ENCODE measurements at regions not wholly inside any gene's neighbourhood (a gene's known extent, or its start where the extent isn't known, plus 50 kb on each side); places are given as distances from the start of the nearest gene placed in this dataset.

DNA sequence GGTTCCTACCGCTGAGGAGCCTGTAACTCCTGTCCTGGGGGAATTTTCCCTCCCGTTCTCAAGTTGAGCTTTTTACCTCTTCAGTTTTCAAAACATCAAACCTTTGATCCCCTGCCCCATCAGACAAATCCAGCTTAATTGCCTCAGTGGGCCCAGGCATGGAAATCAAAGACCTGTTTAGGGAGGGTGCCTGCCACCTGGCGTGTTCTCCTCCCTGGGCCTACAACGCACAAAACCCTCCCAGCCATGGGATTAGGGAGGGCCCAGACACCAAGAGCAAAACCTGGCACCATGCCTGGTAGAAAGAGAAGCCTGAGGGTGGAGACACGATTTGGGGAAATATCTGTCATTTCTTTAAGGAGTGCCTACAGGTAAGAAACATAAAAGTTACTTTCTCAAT, 672.9 kb downstream of the BCL11B start:
- no peak for TF ChIP-seq EZH2phosphoT487 (IDR thresholded peaks at IDR 0.05; ENCODE audit: insufficient read depth, low read depth)
- TF ChIP-seq EZH2 (IDR thresholded peaks at IDR 0.05; ENCODE audit: insufficient read depth, poor library complexity, severe bottlenecking) = no peak
- no peak for DNase-seq
- H3K27me3 ChIP-seq (replicated peaks; ENCODE audit: insufficient read depth) = no peaks in the 10 kb centered on the region
- H4K20me1 ChIP-seq (ENCODE audit: insufficient read depth) = no peaks in the 10 kb centered on the region
- no peak overlapping the region for H3K4me2 ChIP-seq (ENCODE audit: unreplicated experiment)
- H3K9me2 ChIP-seq (ENCODE audit: insufficient read depth) = no peaks in the 10 kb centered on the region
- H3K27ac ChIP-seq = no peak overlapping the region
- H3K4me1 ChIP-seq (ENCODE audit: insufficient read depth) = no peaks in the 10 kb centered on the region
- no peak overlapping the region for H2AFZ ChIP-seq
- H3K9me3 ChIP-seq (ENCODE audit: low read depth) = no peaks in the 10 kb centered on the region
- 17 to 22% methylated on average over 5 of the region's 5 CpGs for WGBS, 2 experiments (ENCODE audit: low coverage in 1 of 2, low lambda C conversion rate in 2 of 2, missing lambda C conversion rate in 2 of 2)
- no peak overlapping the region for H3K4me3 ChIP-seq
- H3K36me3 ChIP-seq (ENCODE audit: low read depth) = no peaks in the 10 kb centered on the region
- no peak overlapping the region for H3K9ac ChIP-seq
- no peaks in the 10 kb centered on the region for H3K79me2 ChIP-seq (ENCODE audit: insufficient read depth)
- in situ Hi-C loops (cut with MboI) = no loop called here
- no peaks in the 10 kb centered on the region for H3F3A ChIP-seq (ENCODE audit: insufficient read depth)

DNA sequence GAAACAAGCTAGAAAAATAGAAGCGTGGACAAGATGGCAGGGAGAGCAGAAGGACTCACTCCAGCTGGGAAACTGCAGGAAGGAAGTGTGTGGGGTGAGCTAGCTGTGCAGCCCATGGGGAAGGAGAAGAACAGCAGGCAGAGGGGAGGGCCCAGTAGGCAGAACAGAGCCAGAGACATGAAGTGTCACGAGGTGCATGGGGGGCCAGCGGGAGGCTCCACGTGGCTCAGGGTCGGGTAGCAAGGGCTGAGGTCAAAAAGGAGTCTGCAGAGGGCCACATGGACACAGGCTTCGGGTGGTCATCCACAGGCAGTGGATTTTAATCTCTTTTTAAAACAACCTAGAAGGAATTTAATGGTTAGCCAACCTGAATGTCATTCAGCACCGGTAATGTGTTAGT, 669.0 kb downstream of the BCL11B start:
- Histone ChIP-seq H3K79me2 (ENCODE audit: insufficient read depth) (no peaks in the 10 kb centered on the region), H3K4me2 (ENCODE audit: unreplicated experiment) (no peak overlapping the region), H3K9ac (no peak overlapping the region), H3K27me3 (replicated peaks; ENCODE audit: insufficient read depth) (no peaks in the 10 kb centered on the region), H4K20me1 (ENCODE audit: insufficient read depth) (no peaks in the 10 kb centered on the region), H3K36me3 (ENCODE audit: low read depth) (no peaks in the 10 kb centered on the region), H3K4me3 (no peak overlapping the region), H3K4me1 (ENCODE audit: insufficient read depth) (no peaks in the 10 kb centered on the region), H3K27ac (no peak overlapping the region), H2AFZ (no peak overlapping the region), H3F3A (ENCODE audit: insufficient read depth) (no peaks in the 10 kb centered on the region), H3K9me2 (ENCODE audit: insufficient read depth) (no peaks in the 10 kb centered on the region), H3K9me3 (ENCODE audit: low read depth) (no peaks in the 10 kb centered on the region)
- in situ Hi-C loops (cut with MboI) = no loop called here
- no peak for DNase-seq
- 19 to 25% methylated on average over 7 of the region's 7 CpGs for WGBS, 2 experiments (ENCODE audit: low coverage in 1 of 2, low lambda C conversion rate in 2 of 2, missing lambda C conversion rate in 2 of 2)
- TF ChIP-seq EZH2 (IDR thresholded peaks at IDR 0.05; ENCODE audit: insufficient read depth, poor library complexity, severe bottlenecking) (no peak), EZH2phosphoT487 (IDR thresholded peaks at IDR 0.05; ENCODE audit: insufficient read depth, low read depth) (no peak)

DNA sequence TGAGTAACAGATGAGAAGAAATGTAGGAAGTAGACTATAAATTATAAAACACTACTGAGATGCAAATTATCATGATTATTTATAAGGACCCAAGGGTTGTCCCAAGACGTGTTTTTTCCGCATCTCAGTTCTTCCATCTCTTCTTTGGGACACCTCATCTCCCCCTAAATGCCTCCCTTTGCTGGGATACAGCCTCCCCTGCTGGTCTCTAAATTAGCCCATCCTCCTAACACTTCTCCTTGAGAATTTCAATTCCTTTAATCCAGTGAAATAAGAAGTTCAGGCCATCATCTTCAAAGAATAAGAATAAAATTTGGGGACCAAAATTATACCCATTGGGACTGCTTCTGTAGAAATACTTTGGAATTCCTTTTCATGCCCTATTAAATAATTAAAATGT, 667.0 kb downstream of the BCL11B start:
- no peaks in the 10 kb centered on the region for H3F3A ChIP-seq (ENCODE audit: insufficient read depth)
- no peak for TF ChIP-seq EZH2phosphoT487 (IDR thresholded peaks at IDR 0.05; ENCODE audit: insufficient read depth, low read depth)
- no peak for TF ChIP-seq EZH2 (IDR thresholded peaks at IDR 0.05; ENCODE audit: insufficient read depth, poor library complexity, severe bottlenecking)
- no peak overlapping the region for H3K27ac ChIP-seq
- no peaks in the 10 kb centered on the region for H3K27me3 ChIP-seq (replicated peaks; ENCODE audit: insufficient read depth)
- H3K9me2 ChIP-seq (ENCODE audit: insufficient read depth) = no peaks in the 10 kb centered on the region
- DNase-seq = no peak
- no peaks in the 10 kb centered on the region for H3K4me1 ChIP-seq (ENCODE audit: insufficient read depth)
- in situ Hi-C loops (cut with MboI) = no loop called here
- no peaks in the 10 kb centered on the region for H3K36me3 ChIP-seq (ENCODE audit: low read depth)
- no peak overlapping the region for H3K9ac ChIP-seq
- H2AFZ ChIP-seq = no peak overlapping the region
- H3K4me3 ChIP-seq = no peak overlapping the region
- no peaks in the 10 kb centered on the region for H3K79me2 ChIP-seq (ENCODE audit: insufficient read depth)
- 31 to 46% methylated on average over 2 of the region's 2 CpGs for WGBS, 2 experiments (ENCODE audit: low coverage in 1 of 2, low lambda C conversion rate in 2 of 2, missing lambda C conversion rate in 2 of 2)
- H4K20me1 ChIP-seq (ENCODE audit: insufficient read depth) = no peaks in the 10 kb centered on the region
- no peak overlapping the region for H3K4me2 ChIP-seq (ENCODE audit: unreplicated experiment)
- no peaks in the 10 kb centered on the region for H3K9me3 ChIP-seq (ENCODE audit: low read depth)

DNA sequence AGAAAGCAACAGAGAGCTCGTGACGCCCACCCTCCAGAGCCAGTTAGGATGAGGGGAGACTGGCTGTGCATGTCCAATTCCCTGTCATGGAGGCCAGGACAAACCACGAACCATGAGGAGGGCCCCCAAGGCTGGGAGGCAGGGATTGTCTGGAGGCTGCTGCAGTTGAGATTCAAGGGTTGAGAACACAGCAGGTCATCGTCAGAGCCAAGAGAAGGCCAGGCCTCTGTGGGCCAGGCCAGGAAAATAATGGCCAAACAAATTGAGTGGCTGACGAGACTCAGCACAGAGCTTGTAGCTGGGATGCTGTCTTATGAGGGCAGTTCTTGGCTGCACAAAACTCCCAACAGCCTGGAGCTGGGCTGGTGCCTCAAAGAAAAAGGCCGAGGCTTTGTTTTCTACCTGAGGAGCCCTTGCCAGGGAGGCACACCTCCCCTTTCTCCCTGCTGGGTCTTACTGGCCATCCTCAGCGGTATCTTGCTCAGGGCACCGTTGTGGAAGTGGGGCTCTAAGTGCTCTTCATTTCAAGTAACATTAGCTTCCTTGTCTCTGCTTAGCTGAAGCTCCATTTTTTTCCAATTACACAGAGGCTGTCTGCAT, 665.9 kb downstream of the BCL11B start:
- in situ Hi-C loops (cut with MboI) = no loop called here

DNA sequence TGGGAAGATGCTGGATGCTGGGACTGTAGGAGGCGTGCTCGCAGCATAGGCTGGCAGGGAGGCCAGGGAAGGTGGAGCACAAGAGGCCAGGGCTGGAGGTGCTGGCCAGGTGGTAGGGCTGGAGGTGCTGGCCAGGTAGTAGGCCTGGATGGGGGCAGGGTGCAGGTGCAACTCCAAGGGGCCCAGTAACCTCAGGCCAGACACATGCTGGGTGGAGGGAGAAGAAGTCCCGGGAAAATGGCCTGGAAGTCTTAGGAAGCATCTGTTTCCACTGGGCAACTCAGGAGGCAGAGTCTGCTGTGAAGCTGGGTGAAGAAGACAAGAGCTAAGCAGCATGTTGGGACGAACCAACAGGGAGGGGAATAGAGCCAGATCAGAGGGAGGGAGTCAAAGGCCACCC, 665.2 kb downstream of the BCL11B start:
- DNase-seq = no peak
- Histone ChIP-seq H3K4me2 (ENCODE audit: unreplicated experiment) (no peak overlapping the region), H3K9me3 (ENCODE audit: low read depth) (no peaks in the 10 kb centered on the region), H2AFZ (no peak overlapping the region), H3K36me3 (ENCODE audit: low read depth) (no peaks in the 10 kb centered on the region), H3K9me2 (ENCODE audit: insufficient read depth) (no peaks in the 10 kb centered on the region), H3K27me3 (replicated peaks; ENCODE audit: insufficient read depth) (no peaks in the 10 kb centered on the region), H3K4me3 (no peak overlapping the region), H3K27ac (no peak overlapping the region), H3K4me1 (ENCODE audit: insufficient read depth) (no peaks in the 10 kb centered on the region), H4K20me1 (ENCODE audit: insufficient read depth) (no peaks in the 10 kb centered on the region), H3F3A (ENCODE audit: insufficient read depth) (no peaks in the 10 kb centered on the region), H3K79me2 (ENCODE audit: insufficient read depth) (no peaks in the 10 kb centered on the region), H3K9ac (no peak overlapping the region)
- in situ Hi-C loops (cut with MboI) = no loop called here
- TF ChIP-seq EZH2phosphoT487 (IDR thresholded peaks at IDR 0.05; ENCODE audit: insufficient read depth, low read depth) = no peak
- no peak for TF ChIP-seq EZH2 (IDR thresholded peaks at IDR 0.05; ENCODE audit: insufficient read depth, poor library complexity, severe bottlenecking)
- 48 to 51% methylated on average over 4 of the region's 4 CpGs for WGBS, 2 experiments (ENCODE audit: low coverage in 1 of 2, low lambda C conversion rate in 2 of 2, missing lambda C conversion rate in 2 of 2)

More for the DNA sequence above, 665.9 kb downstream of the BCL11B start:
- H3K27ac ChIP-seq = no peak overlapping the region
- H3K9me3 ChIP-seq (ENCODE audit: low read depth) = no peaks in the 10 kb centered on the region
- no peak overlapping the region for H3K4me3 ChIP-seq
- no peaks in the 10 kb centered on the region for H3K4me1 ChIP-seq (ENCODE audit: insufficient read depth)
- H3K36me3 ChIP-seq (ENCODE audit: low read depth) = no peaks in the 10 kb centered on the region
- H3F3A ChIP-seq (ENCODE audit: insufficient read depth) = no peaks in the 10 kb centered on the region
- no peak overlapping the region for H3K9ac ChIP-seq
- H3K9me2 ChIP-seq (ENCODE audit: insufficient read depth) = no peaks in the 10 kb centered on the region
- H4K20me1 ChIP-seq (ENCODE audit: insufficient read depth) = no peaks in the 10 kb centered on the region
- no peak overlapping the region for H2AFZ ChIP-seq
- H3K4me2 ChIP-seq (ENCODE audit: unreplicated experiment) = no peak overlapping the region
- no peaks in the 10 kb centered on the region for H3K79me2 ChIP-seq (ENCODE audit: insufficient read depth)
- DNase-seq = no peak
- TF ChIP-seq EZH2phosphoT487 (IDR thresholded peaks at IDR 0.05; ENCODE audit: insufficient read depth, low read depth) = no peak
- no peak for TF ChIP-seq EZH2 (IDR thresholded peaks at IDR 0.05; ENCODE audit: insufficient read depth, poor library complexity, severe bottlenecking)
- no peaks in the 10 kb centered on the region for H3K27me3 ChIP-seq (replicated peaks; ENCODE audit: insufficient read depth)
- 32 to 33% methylated on average over 7 to 8 of the region's 8 CpGs for WGBS, 2 experiments (ENCODE audit: low coverage in 1 of 2, low lambda C conversion rate in 2 of 2, missing lambda C conversion rate in 2 of 2)

All from GM23248 (cell line).